ENCODE measurements at regions not wholly inside any gene's neighbourhood (a gene's known extent, or its start where the extent isn't known, plus 50 kb on each side); places are given as distances from the start of the nearest gene placed in this dataset.
A peak's percentile ranks its signal among the peaks of the same experiment; 100 is the strongest.
"Not testable (repeated sequence)": the region's sequence is repeated elsewhere in the genome, so short reads cannot be mapped to it uniquely, and the experiment has no call there.

DNA sequence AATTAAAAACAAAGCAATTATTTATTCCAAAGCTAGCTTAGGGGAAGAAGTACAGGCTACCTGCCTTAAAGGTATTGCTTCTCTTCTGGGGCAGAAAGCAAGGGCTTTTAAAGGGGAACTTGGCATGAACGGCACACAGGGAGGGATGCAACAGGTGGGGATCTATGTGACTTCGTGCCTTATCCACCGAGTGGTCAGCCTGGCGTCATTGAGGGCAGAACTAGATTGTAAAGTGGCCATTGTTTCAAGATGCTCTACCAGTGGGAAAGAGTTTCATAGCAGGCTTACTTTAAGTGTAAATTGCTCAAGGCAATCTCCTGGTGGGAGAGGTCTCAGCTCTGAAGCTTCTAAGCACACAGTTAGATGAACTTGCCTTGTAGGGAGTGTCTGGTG is 360.4 kb downstream of the ATP23 start:
- FAIRE-seq = peak; percentile 20

DNA sequence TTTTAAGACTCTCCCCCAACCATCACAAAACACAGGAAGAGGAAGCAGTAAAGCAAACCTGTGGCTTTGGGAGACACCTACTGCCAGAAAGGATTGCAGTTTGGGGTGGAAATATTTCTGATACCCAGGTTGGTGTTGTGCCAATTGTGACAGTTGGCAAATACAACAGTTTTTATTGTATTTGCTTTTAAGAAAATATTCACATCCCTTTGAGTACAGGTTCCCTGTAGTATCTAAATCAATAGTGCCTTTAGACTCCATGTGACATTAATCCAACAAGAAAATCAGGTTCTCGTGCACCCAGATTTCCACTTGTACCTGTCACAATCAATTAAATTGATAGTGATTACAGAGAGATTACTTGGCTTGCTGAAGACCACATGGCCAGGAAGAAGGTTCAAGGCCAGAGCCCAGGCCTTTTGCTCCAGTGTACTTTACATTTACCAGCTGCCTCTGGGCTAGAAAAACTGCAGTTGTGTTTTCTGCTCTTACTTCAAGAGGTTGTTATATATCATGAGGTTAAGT is 361.2 kb downstream of the ATP23 start:
- FAIRE-seq = no peak
- DNase-seq (ENCODE audit: insufficient read length, low spot score) = no peak

More for the DNA sequence above, 360.4 kb downstream of the ATP23 start:
- no peak for DNase-seq (ENCODE audit: insufficient read length, low spot score)

DNA sequence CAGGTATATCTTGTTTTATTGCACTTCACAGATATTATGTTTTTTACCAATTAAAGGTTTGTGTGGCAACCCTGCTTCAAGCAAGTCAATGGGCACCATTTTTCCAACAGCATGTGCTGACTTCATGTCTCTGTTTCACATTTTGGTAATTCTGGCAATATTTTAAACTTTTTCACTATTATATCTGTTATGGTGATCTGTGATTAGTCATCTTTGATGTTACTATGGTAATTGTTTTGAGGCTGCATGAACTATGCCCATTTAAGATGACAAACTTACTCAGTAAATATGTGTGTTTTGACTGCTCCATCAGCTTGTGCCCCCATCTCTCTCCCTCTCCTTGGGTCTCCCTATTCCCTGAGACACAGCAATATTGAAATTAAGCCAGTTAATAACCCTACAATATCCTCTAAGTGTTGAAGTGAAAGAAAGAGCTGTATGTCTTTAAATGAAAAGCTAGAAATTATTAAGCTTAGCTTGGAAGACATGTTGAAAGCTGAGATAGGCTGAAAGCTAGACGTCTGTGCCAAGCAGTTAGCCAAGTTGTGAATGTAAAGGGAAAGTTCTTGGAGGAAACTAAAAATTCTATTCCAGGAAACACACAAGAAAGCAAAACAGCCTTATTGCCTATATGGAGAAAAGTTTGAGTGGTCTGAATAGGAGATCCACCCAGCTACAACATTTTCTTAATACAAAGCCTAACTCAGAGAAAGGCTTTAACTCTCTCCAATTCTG is 365.1 kb downstream of the ATP23 start:
- FAIRE-seq = no peak
- no peak for DNase-seq (ENCODE audit: insufficient read length, low spot score)

DNA sequence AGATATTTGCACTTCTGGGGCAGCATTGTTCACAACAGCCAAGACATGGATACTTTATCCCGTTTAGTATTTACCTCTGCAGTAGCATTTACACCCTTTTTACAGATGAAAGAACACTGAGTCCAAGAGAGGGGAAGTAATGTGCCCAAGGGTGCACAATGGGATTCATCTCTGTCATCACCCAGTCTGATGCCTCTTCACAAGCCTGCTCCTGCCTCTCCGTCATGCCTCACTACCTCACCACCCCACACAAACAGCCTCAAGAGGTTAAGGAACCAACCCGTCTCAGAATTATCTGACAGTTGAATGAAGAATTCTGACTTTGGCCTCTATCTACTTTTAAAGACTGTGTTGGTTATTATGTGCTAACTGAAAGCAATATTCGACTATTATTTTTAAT is 368.4 kb downstream of the ATP23 start:
- FAIRE-seq (no peak), DNase-seq (ENCODE audit: insufficient read length, low spot score) (no peak)

DNA sequence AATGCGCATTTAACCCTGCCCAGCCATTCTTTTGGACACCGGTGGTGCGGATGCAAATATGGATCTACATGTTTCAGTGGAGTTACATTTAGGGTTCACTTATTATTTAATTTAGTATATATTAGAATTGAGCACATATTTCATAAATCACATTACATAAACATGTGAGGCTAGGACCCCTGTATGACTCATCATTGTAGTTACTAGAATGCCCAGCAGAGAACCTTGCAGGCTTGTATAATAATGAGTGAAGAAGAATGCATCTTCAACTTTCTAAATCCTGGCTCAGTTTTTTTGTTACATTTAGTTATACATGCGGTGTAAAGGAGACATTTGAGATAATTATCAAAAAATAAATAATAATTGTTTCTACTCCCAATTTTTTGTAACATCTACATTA is 369.0 kb downstream of the ATP23 start:
- no peak for FAIRE-seq

DNA sequence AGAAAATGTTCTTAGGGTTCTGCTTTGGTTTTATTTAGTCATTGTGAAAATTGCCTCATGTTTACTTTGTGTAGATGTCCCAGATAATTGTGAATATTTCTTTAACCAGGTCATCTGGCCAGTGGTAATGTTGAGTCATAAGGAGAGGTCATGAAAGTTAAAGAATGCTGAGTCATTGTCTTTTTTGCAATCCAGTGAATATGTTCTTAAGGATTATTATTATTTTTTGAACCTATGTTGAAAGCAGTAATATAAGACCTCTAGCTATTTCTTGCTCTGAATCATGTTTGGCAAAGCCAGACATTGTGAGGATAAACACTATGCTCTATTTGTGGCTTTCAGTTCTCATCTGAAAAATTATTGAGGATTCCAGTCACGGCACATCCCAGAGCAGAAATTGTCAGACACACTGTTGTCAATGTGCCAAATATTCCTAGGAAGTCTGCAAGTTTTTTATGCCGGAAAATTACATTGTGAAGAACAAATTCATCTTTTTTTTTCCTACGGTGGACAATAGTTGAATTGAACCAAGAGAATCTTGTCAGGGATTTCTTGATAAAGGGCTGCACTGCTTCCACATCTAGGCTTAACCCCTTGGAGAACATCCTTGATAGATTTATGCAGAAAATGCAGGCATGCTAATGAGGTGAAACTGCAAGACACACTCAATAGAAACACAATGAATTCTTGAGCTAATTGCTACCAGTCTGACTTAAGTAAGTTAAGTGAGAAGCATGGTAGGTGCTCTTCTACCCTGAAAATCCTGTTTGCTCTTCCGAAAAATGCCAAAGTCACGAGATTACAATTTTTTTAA is 369.6 kb downstream of the ATP23 start:
- no peak for FAIRE-seq
- DNase-seq (ENCODE audit: insufficient read length, low spot score) = peak; percentile 64

More for the DNA sequence above, 369.0 kb downstream of the ATP23 start:
- DNase-seq (ENCODE audit: insufficient read length, low spot score) = peak; percentile 28

DNA sequence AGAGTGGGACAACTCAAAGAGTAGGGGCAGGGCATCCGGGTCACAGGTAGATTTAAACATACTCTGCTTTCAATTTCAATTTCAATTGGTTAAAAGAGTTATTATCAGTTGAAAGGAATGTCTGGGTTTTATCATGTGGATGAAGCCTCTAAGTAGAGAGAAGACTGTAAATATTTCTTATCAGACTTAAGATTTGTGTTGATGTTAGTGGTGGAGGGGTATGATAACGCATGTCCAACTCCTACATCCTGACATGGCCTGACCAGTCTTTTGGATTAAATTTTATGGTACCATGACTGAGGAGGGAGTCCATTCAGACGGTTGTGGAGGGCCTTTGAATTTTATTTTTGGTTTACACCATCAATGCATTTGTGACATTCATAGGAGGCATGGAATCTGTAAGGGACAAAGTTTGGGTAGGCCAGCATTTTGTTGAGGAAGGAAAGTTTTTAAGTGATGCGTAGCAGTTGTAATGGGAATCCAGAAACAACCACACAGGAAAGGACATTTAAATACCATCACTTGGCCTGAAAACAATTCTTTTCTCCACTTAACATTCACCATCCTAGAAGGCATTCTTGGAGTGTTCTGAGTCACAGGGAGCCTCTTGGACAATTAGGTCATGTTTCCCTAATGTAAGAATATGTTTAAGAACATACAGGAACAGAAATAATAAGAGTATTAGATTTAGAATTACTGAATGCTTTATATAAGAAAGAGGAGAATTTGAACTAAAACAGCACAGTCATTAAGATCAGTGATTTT is 371.9 kb downstream of the ATP23 start:
- FAIRE-seq (peak; percentile 73), DNase-seq (ENCODE audit: insufficient read length, low spot score) (peak; percentile 21)

DNA sequence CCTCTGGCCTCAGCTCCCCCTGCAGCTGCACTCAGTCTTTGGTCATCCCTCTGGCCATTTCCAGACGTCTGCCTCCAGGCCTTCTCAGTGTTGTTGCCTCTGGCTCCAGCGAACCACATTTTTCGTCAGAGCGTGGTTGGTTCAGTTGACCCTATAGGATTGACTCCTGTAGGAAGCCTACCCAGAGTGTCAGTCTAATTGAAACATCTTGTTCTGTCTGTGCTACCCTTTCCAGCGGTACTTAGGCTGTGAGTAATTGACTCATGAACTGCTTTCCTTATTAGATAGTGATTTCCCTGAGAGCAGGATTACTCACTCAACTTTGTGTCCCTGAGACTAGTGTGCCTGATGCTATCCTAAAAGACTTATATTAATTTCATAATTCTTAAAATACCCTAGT is 373.2 kb downstream of the ATP23 start:
- DNase-seq (ENCODE audit: insufficient read length, low spot score) (no peak), FAIRE-seq (no peak)

DNA sequence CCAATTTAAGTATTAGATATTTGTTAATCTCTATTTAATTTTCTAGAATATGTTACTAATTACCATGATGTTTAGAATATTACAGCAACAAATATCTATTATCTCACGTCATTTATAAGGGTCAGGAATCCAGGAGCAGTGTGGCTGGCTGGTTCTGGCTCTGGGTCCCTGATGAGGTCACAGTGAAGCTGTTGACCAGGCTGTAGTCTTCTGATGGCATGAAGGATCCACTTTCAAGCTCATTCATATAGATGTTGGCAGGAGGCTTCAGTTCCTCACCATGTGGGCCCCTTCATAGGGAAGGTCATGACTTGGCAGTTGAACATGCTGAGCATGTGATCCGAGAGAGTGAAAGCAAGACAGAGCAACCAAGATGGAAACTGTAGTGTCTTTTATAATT is 375.6 kb downstream of the ATP23 start:
- DNase-seq (ENCODE audit: insufficient read length, low spot score) (no peak), FAIRE-seq (no peak)

DNA sequence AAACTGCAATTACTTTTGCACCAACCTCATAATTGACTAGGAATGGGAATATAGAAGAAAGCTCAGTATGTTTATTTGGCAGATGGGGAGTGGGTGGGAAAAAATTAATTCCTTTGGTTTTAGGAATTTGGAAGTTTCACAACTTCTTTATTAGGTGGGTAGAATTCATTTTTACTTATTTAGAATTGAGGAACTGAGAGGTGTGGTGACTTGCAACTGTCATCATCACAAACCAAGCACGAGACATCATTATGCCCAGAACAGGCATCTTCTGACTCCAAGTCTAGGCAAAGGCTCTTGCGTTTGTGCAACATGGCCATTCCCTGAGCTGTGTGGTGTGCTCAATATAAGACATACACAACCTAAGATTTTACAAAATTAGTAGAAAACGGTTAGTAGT is 380.0 kb downstream of the ATP23 start:
- no peak for FAIRE-seq

DNA sequence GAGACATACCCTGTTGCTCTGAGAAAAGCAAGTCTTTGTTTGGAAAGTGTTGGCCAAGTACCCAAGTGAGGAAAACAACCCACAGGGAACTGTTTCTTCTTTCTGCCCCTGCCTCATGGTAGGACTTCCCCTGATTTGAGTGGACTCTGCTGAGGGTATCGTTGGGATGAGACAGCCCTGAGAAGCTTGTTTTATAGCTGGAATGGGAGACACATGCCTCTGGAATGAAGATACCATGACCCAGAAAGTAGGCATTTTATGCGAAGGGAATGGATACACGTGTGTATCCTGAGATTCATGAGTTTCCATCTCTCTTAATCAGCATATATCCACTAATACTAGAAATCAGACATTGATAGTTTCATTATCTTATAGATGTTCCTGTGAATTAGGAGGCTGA is 382.3 kb downstream of the ATP23 start:
- no peak for DNase-seq (ENCODE audit: insufficient read length, low spot score)

More for the DNA sequence above, 380.0 kb downstream of the ATP23 start:
- no peak for DNase-seq (ENCODE audit: insufficient read length, low spot score)

DNA sequence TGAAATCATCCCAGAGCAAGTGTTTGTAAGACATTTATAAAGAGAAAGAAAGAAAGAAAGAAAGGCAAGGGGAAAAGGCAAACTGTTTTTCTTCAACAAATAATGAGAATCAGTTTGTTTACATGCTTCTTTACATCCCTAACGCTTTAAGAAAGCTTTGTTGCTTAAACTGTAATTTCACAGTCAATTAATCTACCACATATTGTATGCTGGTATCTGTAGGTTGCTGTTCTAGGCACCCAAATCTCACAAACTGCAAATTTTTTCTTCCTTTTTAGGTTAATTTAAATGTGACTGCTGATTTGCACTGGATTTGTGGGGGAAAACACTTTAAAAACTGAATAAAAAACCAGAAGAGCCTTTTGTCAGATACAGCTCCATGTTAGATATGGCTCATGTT is 384.2 kb downstream of the ATP23 start:
- FAIRE-seq (no peak), DNase-seq (ENCODE audit: insufficient read length, low spot score) (no peak)

More for the DNA sequence above, 382.3 kb downstream of the ATP23 start:
- FAIRE-seq = no peak

DNA sequence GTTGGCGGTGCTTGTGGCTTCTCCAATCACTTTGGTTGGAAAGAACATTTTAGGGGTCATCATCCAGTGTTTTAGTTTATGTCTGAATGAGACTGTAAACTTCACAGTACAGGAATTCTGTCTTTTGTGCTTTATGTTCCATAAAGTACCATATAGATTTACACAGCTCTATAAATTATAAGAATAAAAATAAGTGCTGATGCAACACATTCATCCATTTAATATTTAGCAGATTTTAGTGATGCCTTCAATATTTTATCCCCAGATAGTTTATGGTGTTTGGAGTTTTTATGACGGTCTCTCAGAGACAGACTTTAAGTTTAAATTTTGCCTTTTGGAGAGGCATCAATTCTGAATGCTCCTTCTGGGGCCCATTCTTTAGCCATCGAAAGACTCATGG is 385.2 kb downstream of the ATP23 start:
- no peak for FAIRE-seq
- DNase-seq (ENCODE audit: insufficient read length, low spot score) = no peak

DNA sequence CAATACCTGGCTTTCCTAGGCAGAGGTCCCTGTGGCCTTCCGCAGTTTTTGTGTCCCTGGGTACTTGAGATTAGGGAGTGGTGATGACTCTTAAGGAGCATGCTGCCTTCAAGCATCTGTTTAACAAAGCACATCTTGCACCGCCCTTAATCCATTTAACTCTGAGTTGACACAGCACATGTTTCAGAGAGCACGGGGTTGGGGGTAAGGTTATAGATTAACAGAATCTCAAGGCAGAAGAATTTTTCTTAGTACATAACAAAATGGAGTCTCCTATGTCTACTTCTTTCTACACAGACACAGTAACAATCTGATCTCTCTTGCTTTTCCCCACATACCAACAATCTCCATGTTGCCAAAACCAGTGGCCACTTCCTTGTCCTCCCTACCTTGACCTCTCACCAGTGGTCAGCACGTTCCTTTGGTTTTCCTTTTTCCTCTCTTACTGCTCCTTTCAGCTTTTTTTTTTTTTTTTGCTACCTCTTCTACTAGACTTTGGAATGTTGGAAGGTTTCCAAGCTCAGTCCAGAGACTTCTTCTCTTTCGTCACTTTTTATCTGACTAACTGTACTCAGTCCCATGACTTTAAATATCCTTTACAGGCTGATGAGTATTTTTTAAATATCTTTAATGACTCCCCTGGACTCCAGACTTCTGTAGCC is 395.3 kb downstream of the ATP23 start:
- not testable (repeated sequence) for FAIRE-seq
- DNase-seq (ENCODE audit: insufficient read length, low spot score) = peak; percentile 38

DNA sequence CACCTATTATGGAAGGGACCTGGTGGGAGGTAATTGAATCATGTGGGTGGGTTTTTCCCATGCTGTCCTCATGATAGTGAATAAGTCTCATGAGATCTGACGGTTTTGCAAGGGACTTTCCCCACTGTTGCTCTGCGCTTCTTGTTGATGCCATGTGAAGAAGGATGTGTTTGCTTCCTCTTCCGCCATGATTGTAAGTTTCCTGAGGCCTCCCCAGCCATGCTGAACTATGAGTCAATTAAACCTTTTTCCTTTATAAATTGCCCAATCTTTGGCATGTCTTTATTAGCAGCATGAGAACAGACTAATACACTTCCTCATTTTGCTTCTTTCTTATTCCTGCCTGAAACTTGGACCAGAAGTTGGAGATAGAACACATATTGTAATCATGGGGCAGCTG is 396.2 kb downstream of the ATP23 start:
- FAIRE-seq; DNase-seq (ENCODE audit: insufficient read length, low spot score): not testable (repeated sequence)

DNA sequence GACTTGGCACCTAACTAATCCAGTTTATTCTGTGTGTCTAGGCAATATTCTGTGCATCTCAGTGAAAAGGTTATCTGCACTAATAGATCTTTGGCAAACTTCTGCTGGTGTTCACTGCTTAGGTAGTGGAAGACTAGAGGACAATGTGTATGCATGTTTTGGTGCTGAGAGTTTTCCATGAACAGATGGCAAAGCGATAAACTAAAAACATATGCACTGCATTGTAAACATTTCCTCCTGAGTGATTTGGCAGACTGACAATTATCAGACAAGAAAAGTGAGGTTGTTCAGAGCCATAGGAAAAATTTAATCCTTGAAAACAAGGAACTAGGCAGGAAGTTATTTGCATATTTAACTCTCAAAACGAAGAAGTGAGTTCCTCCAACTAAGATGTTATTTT is 400.4 kb downstream of the ATP23 start:
- DNase-seq (ENCODE audit: insufficient read length, low spot score) = no peak
- no peak for FAIRE-seq

DNA sequence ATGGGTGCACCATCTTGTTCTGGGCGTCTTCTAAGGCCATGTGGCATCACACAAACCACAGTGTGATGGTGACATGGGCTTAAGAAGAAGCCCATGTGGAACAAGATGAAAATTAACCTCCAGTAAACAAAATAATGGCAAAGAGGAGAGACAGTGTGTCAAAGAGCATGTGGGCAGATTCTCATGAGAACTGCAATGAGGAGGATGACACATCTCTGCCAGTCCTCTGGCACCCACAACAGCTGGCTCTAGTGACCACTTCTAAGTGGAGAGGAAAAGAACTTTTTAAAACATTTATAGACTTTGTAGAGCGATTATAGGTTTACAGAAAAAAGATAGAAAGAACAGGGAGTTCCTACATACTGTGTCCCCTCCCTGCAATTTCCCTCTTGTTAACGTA is 401.4 kb downstream of the ATP23 start:
- FAIRE-seq (peak; percentile 31), DNase-seq (ENCODE audit: insufficient read length, low spot score) (no peak)

DNA sequence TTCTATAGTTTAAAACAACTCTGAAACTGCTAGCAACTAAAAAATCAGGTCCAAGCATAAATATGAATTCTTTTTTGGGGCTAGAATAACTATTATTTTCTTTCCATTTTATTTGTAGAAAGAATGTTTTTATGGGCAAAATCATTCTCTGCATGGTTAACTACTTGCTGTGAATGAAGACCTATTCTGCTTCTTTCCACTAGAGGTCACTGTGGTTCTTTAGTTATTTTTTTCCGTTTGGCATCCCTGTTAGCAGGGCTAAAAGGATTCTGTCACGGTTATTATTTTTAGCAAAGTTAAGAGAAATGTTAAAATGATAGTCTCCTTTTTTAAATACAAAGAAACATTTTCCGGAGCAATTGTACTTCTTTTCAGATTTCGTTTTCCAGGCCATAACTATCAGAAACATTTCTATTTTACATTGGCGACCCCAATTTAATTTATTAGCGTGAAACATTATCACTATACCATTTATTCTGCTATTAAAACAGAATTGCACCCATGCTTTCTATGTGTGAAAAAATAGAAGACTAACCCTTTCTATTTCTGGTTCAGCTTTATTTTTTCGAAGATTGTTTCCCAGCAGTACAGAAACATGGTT is 404.8 kb downstream of the ATP23 start:
- FAIRE-seq (no peak), DNase-seq (ENCODE audit: insufficient read length, low spot score) (peak; percentile 36)

DNA sequence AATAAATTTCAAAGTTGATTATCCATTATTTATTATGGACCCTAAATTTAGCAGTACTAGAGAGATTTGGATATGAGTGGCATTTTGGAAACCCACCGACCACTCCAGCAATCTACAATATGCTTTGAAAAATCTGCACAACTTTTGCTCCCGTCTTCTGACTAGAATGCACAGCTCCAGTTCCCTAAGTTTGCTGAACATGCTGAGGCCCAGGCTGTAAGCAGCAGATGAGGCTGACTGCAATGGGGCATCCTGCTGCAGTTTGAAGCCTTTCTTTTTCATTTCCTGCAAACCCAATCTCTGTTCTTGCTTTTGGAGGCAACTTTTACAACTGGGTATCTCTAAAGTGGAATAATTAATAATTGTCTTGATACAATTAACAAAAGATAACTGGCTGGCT is 405.8 kb downstream of the ATP23 start:
- FAIRE-seq (no peak), DNase-seq (ENCODE audit: insufficient read length, low spot score) (no peak)

DNA sequence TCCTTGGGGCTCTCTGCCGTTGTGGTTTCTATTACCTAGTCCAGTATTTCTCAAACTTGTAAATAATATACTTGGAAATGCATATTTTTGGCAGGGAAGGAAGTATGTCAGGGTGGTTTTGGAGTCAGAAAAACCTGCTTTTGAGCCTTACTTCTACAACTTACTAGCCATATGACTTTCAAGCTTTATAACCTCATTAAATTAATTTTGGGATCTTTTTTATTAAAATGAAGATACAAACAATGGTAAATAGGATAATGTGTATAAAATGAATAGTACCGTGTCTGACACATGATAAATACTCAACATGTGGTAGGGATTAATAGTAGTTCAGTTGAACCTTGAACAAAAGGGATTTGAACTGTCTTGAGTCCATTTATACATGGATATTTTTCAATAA is 406.3 kb downstream of the ATP23 start:
- FAIRE-seq (no peak), DNase-seq (ENCODE audit: insufficient read length, low spot score) (no peak)

Measured in HTR-8/SVneo (cell line).